Loucy (cell line): ENCODE measurements at regions not wholly inside any gene's neighbourhood (a gene's known extent, or its start where the extent isn't known, plus 50 kb on each side); places are given as distances from the start of the nearest gene placed in this dataset.

ENCODE experiments used
- CTCF ChIP-seq: fragments of 200-600 bp; sonication (generic); conservative IDR thresholded peaks from 2 replicates; pipeline ENCODE4 v1.5.1; 2014; ENCODE audit warnings: mild to moderate bottlenecking, antibody characterized with exemption, low read length
- EZH2phosphoT487 ChIP-seq: fragments of 200-600 bp; IDR thresholded peaks from 2 replicates; pipeline ENCODE4 v1.6.1; 2018; ENCODE audit warnings: antibody characterized with exemption, mild to moderate bottlenecking, moderate library complexity, borderline replicate concordance

- no peak for TF ChIP-seq CTCF
- TF ChIP-seq EZH2phosphoT487, result no peak
Observed at GRCh38 chr3:17910922-17911321, 168.5 kb upstream of the TBC1D5 start.
